H9 (cell line): ENCODE measurements at regions not wholly inside any gene's neighbourhood (a gene's known extent, or its start where the extent isn't known, plus 50 kb on each side); places are given as distances from the start of the nearest gene placed in this dataset.

ENCODE experiments used
- DNase-seq: peaks from one replicate; pipeline ENCODE4 v3.0.0-alpha.2; 2017
- H2AFZ ChIP-seq: one replicate; pipeline ENCODE4 v1.6.1; 2013; ENCODE audit warnings: mild to moderate bottlenecking, low read length, control low read depth, moderate library complexity
- H2AK5ac ChIP-seq: 2 replicates; pipeline ENCODE4 v1.6.1; 2013; ENCODE audit warnings: low read length, control low read depth, mixed read lengths; ENCODE audit not compliant: insufficient read length
- H2BK120ac ChIP-seq: one replicate; pipeline ENCODE4 v1.6.1; 2013; ENCODE audit warnings: low read depth, mild to moderate bottlenecking, low read length, control low read depth, inconsistent platforms; ENCODE audit not compliant: poor library complexity, severe bottlenecking
- H2BK12ac ChIP-seq: 2 replicates; pipeline ENCODE4 v1.6.1; 2013; ENCODE audit warnings: low read length, control low read depth, mixed read lengths, low read depth; ENCODE audit not compliant: insufficient read length
- H2BK15ac ChIP-seq: 2 replicates; pipeline ENCODE4 v1.6.1; 2013; ENCODE audit warnings: low read depth, low read length, control low read depth
- H2BK20ac ChIP-seq: one replicate; pipeline ENCODE4 v1.6.1; 2013; ENCODE audit warnings: low read depth, mild to moderate bottlenecking, low read length, control low read depth, inconsistent platforms; ENCODE audit not compliant: poor library complexity, severe bottlenecking
- H2BK5ac ChIP-seq: 2 replicates; pipeline ENCODE4 v1.6.1; 2013; ENCODE audit warnings: low read length, control low read depth, mixed read lengths; ENCODE audit not compliant: insufficient read length
- H3K14ac ChIP-seq: 2 replicates; pipeline ENCODE4 v1.6.1; 2013; ENCODE audit warnings: low read length, control low read depth; ENCODE audit not compliant: insufficient read depth
- H3K18ac ChIP-seq: 2 replicates; pipeline ENCODE4 v1.6.1; 2013; ENCODE audit warnings: low read depth, mild to moderate bottlenecking, mixed read lengths, low read length, control low read depth; ENCODE audit not compliant: insufficient read length
- H3K23ac ChIP-seq: 2 replicates; pipeline ENCODE4 v1.6.1; 2013; ENCODE audit warnings: low read length, control low read depth, mixed read lengths, low read depth; ENCODE audit not compliant: insufficient read length
- H3K23me2 ChIP-seq: 2 replicates; pipeline ENCODE4 v1.6.1; 2013; ENCODE audit warnings: low read depth, mild to moderate bottlenecking, mixed read lengths, low read length, control low read depth; ENCODE audit not compliant: insufficient read length, poor library complexity, severe bottlenecking
- H3K27ac ChIP-seq: 2 replicates; pipeline ENCODE4 v1.5.1; 2013; ENCODE audit warnings: low read length, control low read depth, mixed read lengths, low read depth; ENCODE audit not compliant: insufficient read length
- H3K27me3 ChIP-seq: 2 replicates; pipeline ENCODE4 v1.6.1; 2013; ENCODE audit warnings: low read length, control low read depth, inconsistent platforms; ENCODE audit not compliant: insufficient read depth
- H3K4ac ChIP-seq: 2 replicates; pipeline ENCODE4 v1.6.1; 2013; ENCODE audit warnings: low read depth, mild to moderate bottlenecking, control low read depth, inconsistent platforms, low read length, moderate library complexity
- H3K4me1 ChIP-seq: 2 replicates; pipeline ENCODE4 v1.6.1; 2013; ENCODE audit warnings: low read length, control low read depth, inconsistent platforms; ENCODE audit not compliant: insufficient read depth
- H3K4me2 ChIP-seq: 2 replicates; pipeline ENCODE4 v1.6.1; 2013; ENCODE audit warnings: low read length, control low read depth, mixed read lengths; ENCODE audit not compliant: insufficient read length, insufficient read depth
- H3K56ac ChIP-seq: 2 replicates; pipeline ENCODE4 v1.6.1; 2013; ENCODE audit warnings: low read depth, mild to moderate bottlenecking, mixed read lengths, low read length, control low read depth; ENCODE audit not compliant: insufficient read length
- H3K79me1 ChIP-seq: 2 replicates; pipeline ENCODE4 v1.6.1; 2013; ENCODE audit warnings: low read depth, mild to moderate bottlenecking, moderate library complexity, low read length, control low read depth, inconsistent platforms; ENCODE audit not compliant: insufficient read depth, poor library complexity, severe bottlenecking
- H3K79me2 ChIP-seq: 2 replicates; pipeline ENCODE4 v1.6.1; 2013; ENCODE audit warnings: low read length, control low read depth, inconsistent platforms; ENCODE audit not compliant: insufficient read depth
- H3K9ac ChIP-seq: 2 replicates; pipeline ENCODE4 v1.6.1; 2013; ENCODE audit warnings: low read length, control low read depth, mixed read lengths; ENCODE audit not compliant: insufficient read length; ENCODE audit errors: extremely low read depth
- H3K9me3 ChIP-seq: one replicate; pipeline ENCODE4 v1.6.1; 2013; ENCODE audit warnings: low read depth, low read length, inconsistent platforms; ENCODE audit not compliant: control insufficient read depth
- H3T11ph ChIP-seq: one replicate; pipeline ENCODE4 v1.6.1; 2013; ENCODE audit warnings: mild to moderate bottlenecking, low read length, control low read depth, inconsistent platforms
- H4K20me1 ChIP-seq: one replicate; pipeline ENCODE4 v1.6.1; 2013; ENCODE audit not compliant: control insufficient read depth, insufficient read length, insufficient read depth
- H4K5ac ChIP-seq: 2 replicates; pipeline ENCODE4 v1.6.1; 2013; ENCODE audit warnings: low read depth, mild to moderate bottlenecking, mixed read lengths, low read length, control low read depth; ENCODE audit not compliant: insufficient read length
- H4K8ac ChIP-seq: replicated peaks from 2 replicates; pipeline ENCODE4 v1.6.1; 2013; ENCODE audit warnings: low read length, control low read depth, mixed read lengths, low read depth; ENCODE audit not compliant: insufficient read length
- H4K91ac ChIP-seq: 2 replicates; pipeline ENCODE4 v1.6.1; 2013; ENCODE audit warnings: low read depth, mild to moderate bottlenecking, moderate library complexity, mixed read lengths, low read length, control low read depth; ENCODE audit not compliant: insufficient read length
- H3K27ac Mint-ChIP-seq, 3 experiments: 2 replicates in 2 of 3; 3 replicates in 1 of 3; pipeline ENCODE4 v1.8.0; 2020 to 2021; ENCODE audit warnings: mixed read lengths in 3 of 3, mild to moderate bottlenecking in 1 of 3, moderate library complexity in 1 of 3
- H3K27me3 Mint-ChIP-seq: 2 replicates; pipeline ENCODE4 v1.8.0; 2021; ENCODE audit warnings: low read depth, mild to moderate bottlenecking, moderate library complexity, mixed read lengths
- H3K36me3 Mint-ChIP-seq, 3 experiments: 2 replicates in 2 of 3; 3 replicates in 1 of 3; pipeline ENCODE4 v1.8.0; 2020 to 2021; ENCODE audit warnings: low read depth in 3 of 3, mixed read lengths in 3 of 3; ENCODE audit not compliant: insufficient read depth in 1 of 3
- H3K4me1 Mint-ChIP-seq, 2 experiments: 2 replicates each; pipeline ENCODE4 v1.8.0; 2020; ENCODE audit warnings: mixed read lengths in 2 of 2
- H3K4me3 Mint-ChIP-seq, 2 experiments: 2 replicates in 1 of 2; 3 replicates in 1 of 2; pipeline ENCODE4 v1.8.0; 2020 to 2021; ENCODE audit warnings: mild to moderate bottlenecking in 2 of 2, mixed read lengths in 2 of 2, moderate library complexity in 1 of 2
- H3K9me3 Mint-ChIP-seq, 2 experiments: 2 replicates in 1 of 2; 3 replicates in 1 of 2; pipeline ENCODE4 v1.8.0; 2020; ENCODE audit warnings: mild to moderate bottlenecking in 2 of 2, mixed read lengths in 2 of 2, moderate library complexity in 1 of 2
- CTCF ChIP-seq: fragments of 200-600 bp; sonication (generic); conservative IDR thresholded peaks from 3 replicates; pipeline ENCODE4 v1.8.0; 2021; ENCODE audit warnings: antibody characterized with exemption, mild to moderate bottlenecking
- WGBS: extraction: QIAGEN DNeasy Blood & Tissue Kit; methylation state at CpG from one replicate; pipeline ENCODE4 v1.1.7; 2013; ENCODE audit warnings: missing lambda C conversion rate, low lambda C conversion rate, mixed read lengths; ENCODE audit not compliant: insufficient read length; ENCODE audit errors: extremely low coverage; 5-methylcytosine and 5-hydroxymethylcytosine counted together

DNA sequence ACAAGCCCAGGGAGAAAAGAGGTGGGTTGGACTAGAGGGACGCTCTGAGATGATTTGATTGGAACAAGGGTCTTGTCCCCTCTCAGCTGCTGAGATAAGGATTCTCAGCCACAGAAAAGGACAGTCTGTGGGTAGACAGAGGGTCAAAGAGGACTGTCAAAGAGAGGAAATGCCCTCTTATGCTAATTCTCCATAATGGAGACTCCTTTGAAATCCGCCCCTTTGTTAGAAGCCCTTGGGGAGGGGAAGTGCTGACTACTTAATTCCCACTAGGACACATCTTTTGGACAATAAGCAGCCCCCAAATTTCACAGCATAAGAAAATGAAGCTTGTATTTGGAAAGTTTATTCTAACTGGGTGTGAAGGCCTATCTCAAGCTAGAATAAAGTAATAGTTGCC is 176.6 kb downstream of the KTN1 start:
- no peaks in the 10 kb centered on the region for H3K79me2 ChIP-seq
- H3K14ac ChIP-seq: no peak overlapping the region
- H3K4me3 Mint-ChIP-seq: no peak overlapping the region
- H4K8ac ChIP-seq: no peak overlapping the region
- H2BK12ac ChIP-seq: no peak overlapping the region
- no peaks in the 10 kb centered on the region for H3K36me3 Mint-ChIP-seq
- no peak overlapping the region for H3K4ac ChIP-seq
- peaks cover 18% of the 10 kb centered on the region; the same call in 1 of the 2 replicates for H3K4me1 ChIP-seq
- DNase-seq: no peak
- no peak overlapping the region for H4K91ac ChIP-seq
- no peaks in the 10 kb centered on the region for H3K9me3 ChIP-seq
- H3K27ac ChIP-seq: no peak overlapping the region
- no peaks in the 10 kb centered on the region for H3K23me2 ChIP-seq
- H3K27me3 Mint-ChIP-seq: no peaks in the 10 kb centered on the region
- H3K4me1 Mint-ChIP-seq: peaks cover 43 to 46% of the 10 kb centered on the region in 2 experiments
- H2AFZ ChIP-seq: no peak overlapping the region
- no peak overlapping the region for H3K9ac ChIP-seq
- no peak overlapping the region for H3K4me2 ChIP-seq
- no peak overlapping the region for H2BK20ac ChIP-seq
- H4K20me1 ChIP-seq: no peaks in the 10 kb centered on the region
- no peaks in the 10 kb centered on the region for H3K27me3 ChIP-seq
- no peak overlapping the region for H3T11ph ChIP-seq
- H2BK120ac ChIP-seq: no peak overlapping the region
- H3K79me1 ChIP-seq: no peaks in the 10 kb centered on the region
- peak overlapping the region in 1 of 3 experiments; percentile 38; a peak in 1 of 7 replicates for H3K27ac Mint-ChIP-seq
- no peak overlapping the region for H2BK5ac ChIP-seq
- no peaks in the 10 kb centered on the region for H3K9me3 Mint-ChIP-seq
- H3K56ac ChIP-seq: no peak overlapping the region
- no peak overlapping the region for H3K18ac ChIP-seq
- no peak overlapping the region for H3K23ac ChIP-seq
- H2BK15ac ChIP-seq: no peak overlapping the region
- H4K5ac ChIP-seq: no peak overlapping the region
- no CpG with 5 or more reads among the region's 2 CpGs for WGBS
- TF ChIP-seq CTCF: no peak
- no peak overlapping the region for H2AK5ac ChIP-seq
